AG09309 (cell line): ENCODE measurements at regions not wholly inside any gene's neighbourhood (a gene's known extent, or its start where the extent isn't known, plus 50 kb on each side); places are given as distances from the start of the nearest gene placed in this dataset.

Experiments
- DNase-seq: peaks from one replicate; pipeline ENCODE4 v3.0.0-alpha.2; 2010; ENCODE audit warnings: low read depth
- H3K4me3 ChIP-seq: 2 replicates; pipeline ENCODE4 v1.5.1; 2011; ENCODE audit warnings: mild to moderate bottlenecking, low read depth, low read length, moderate library complexity; ENCODE audit not compliant: control insufficient read depth
- CTCF ChIP-seq: IDR thresholded peaks from 2 replicates; pipeline ENCODE4 v1.5.1; 2011; ENCODE audit warnings: mild to moderate bottlenecking, low read depth, low read length, inconsistent platforms; ENCODE audit not compliant: insufficient read depth, control insufficient read depth; ENCODE audit errors: missing control alignments

- DNase-seq: no peak
- no peak for TF ChIP-seq CTCF
- no peak overlapping the region for H3K4me3 ChIP-seq
These were observed 212.8 kb upstream of the WSB1 start for GRCh38 chr17:27081002-27081638.

GRCh38 chr17:27082023-27082774, 211.7 kb upstream of the WSB1 start:
- H3K4me3 ChIP-seq: no peak overlapping the region
- no peak for TF ChIP-seq CTCF
- no peak for DNase-seq

- no peak overlapping the region for H3K4me3 ChIP-seq
- no peak for DNase-seq
- TF ChIP-seq CTCF: no peak
These were observed 211.1 kb upstream of the WSB1 start for GRCh38 chr17:27082775-27083154.

GRCh38 chr17:27083408-27084185, 210.3 kb upstream of the WSB1 start:
- no peak for DNase-seq
- H3K4me3 ChIP-seq: no peak overlapping the region
- no peak for TF ChIP-seq CTCF

GRCh38 chr17:27085517-27085916, 208.4 kb upstream of the WSB1 start:
- no peak overlapping the region for H3K4me3 ChIP-seq
- no peak for TF ChIP-seq CTCF
- DNase-seq: no peak

GRCh38 chr17:27086526-27086925, 207.4 kb upstream of the WSB1 start:
- DNase-seq: no peak
- no peak for TF ChIP-seq CTCF
- H3K4me3 ChIP-seq: no peak overlapping the region
